ENCODE measurements at regions not wholly inside any gene's neighbourhood (a gene's known extent, or its start where the extent isn't known, plus 50 kb on each side); places are given as distances from the start of the nearest gene placed in this dataset.

DNA sequence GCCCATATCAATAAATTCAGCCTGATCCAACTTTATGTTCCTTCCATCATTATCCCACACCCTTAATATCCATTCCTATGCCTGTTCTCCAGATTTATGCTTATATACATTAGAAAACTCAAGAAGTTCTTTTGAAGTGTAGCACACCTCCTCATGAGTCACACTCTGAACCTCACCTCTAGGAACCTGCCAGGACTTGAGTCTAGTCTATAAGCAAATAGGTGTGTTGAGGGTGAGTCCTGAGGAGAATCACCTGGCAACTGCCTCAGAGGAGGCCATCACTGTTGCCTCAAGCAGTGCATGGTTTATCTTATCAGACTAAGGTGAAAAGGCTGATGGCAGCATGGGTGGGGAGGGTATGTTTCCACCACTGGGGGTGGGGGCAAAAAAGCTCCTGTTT is 496.7 kb downstream of the C6orf118 start:
- TF ChIP-seq, protein P1, sequence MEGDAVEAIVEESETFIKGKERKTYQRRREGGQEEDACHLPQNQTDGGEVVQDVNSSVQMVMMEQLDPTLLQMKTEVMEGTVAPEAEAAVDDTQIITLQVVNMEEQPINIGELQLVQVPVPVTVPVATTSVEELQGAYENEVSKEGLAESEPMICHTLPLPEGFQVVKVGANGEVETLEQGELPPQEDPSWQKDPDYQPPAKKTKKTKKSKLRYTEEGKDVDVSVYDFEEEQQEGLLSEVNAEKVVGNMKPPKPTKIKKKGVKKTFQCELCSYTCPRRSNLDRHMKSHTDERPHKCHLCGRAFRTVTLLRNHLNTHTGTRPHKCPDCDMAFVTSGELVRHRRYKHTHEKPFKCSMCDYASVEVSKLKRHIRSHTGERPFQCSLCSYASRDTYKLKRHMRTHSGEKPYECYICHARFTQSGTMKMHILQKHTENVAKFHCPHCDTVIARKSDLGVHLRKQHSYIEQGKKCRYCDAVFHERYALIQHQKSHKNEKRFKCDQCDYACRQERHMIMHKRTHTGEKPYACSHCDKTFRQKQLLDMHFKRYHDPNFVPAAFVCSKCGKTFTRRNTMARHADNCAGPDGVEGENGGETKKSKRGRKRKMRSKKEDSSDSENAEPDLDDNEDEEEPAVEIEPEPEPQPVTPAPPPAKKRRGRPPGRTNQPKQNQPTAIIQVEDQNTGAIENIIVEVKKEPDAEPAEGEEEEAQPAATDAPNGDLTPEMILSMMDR (IDR thresholded peaks at IDR 0.05 in 4 of 5, conservative IDR thresholded peaks at IDR 0.05 in 1 of 5) = no peak
- TF ChIP-seq POLR2A (IDR thresholded peaks at IDR 0.05) = no peak

Measured in gastrocnemius medialis (tissue), 4 donors.